ENCODE measurements at regions not wholly inside any gene's neighbourhood (a gene's known extent, or its start where the extent isn't known, plus 50 kb on each side); places are given as distances from the start of the nearest gene placed in this dataset.

DNA sequence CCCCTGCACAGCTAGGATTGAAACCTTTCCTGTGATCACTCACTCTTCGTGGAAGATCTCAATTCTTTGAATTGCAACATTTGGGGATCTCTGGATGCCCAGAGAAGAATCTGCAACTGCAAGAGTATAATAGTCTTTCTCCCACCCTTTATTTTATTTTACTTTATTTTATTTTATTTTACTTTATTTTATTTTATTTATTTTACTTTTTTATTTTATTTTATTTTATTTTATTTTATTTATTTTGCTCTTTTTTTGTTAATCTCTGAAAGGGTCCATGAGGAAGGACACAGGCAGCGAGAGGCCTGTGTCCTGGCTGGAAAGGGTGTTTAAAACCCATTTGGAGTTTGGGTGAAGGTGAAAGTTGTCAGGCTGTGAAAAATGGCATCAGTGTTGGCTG lies 181.4 kb downstream of the TMEM182 start:
- H3K9me3 ChIP-seq (ENCODE audit: control insufficient read depth, low read depth, low read length), result no peaks in the 10 kb centered on the region
- no peak overlapping the region for H2BK20ac ChIP-seq (ENCODE audit: low read depth, low read length, poor library complexity, severe bottlenecking)
- no peaks in the 10 kb centered on the region for H3K4me1 ChIP-seq (ENCODE audit: insufficient read depth, low read length)
- no peak overlapping the region for H3K27ac ChIP-seq (ENCODE audit: insufficient read length, low read depth, low read length)
- H3K56ac ChIP-seq (ENCODE audit: insufficient read length, low read depth, low read length), result no peak overlapping the region
- H3K79me2 ChIP-seq (ENCODE audit: insufficient read depth, low read length), result no peaks in the 10 kb centered on the region
- Mint-ChIP-seq H3K27ac (no peak overlapping the region), H3K4me3 (no peak overlapping the region), H3K36me3 (ENCODE audit: insufficient read depth in 1 of 3, low read depth in 3 of 3) (no peaks in the 10 kb centered on the region), H3K27me3 (ENCODE audit: low read depth) (no peaks in the 10 kb centered on the region; the same call in 1 of the 2 replicates), H3K9me3 (peaks cover 0 to 4% of the 10 kb centered on the region in 2 experiments; a peak in 2 of 5 replicates), H3K4me1 (no peaks in the 10 kb centered on the region)
- H3K27me3 ChIP-seq (ENCODE audit: insufficient read depth, low read length), result no peaks in the 10 kb centered on the region
- no peak overlapping the region for H2BK12ac ChIP-seq (ENCODE audit: insufficient read length, low read depth, low read length)
- H4K20me1 ChIP-seq (ENCODE audit: control insufficient read depth, insufficient read depth, insufficient read length), result no peaks in the 10 kb centered on the region
- no peak overlapping the region for H2AK5ac ChIP-seq (ENCODE audit: insufficient read length, low read length)
- no peak overlapping the region for H2BK5ac ChIP-seq (ENCODE audit: insufficient read length, low read length)
- H3T11ph ChIP-seq (ENCODE audit: low read length), result no peak overlapping the region
- no CpG with 5 or more reads among the region's 2 CpGs for WGBS (ENCODE audit: extremely low coverage, insufficient read length, low lambda C conversion rate)
- TF ChIP-seq, protein P1, sequence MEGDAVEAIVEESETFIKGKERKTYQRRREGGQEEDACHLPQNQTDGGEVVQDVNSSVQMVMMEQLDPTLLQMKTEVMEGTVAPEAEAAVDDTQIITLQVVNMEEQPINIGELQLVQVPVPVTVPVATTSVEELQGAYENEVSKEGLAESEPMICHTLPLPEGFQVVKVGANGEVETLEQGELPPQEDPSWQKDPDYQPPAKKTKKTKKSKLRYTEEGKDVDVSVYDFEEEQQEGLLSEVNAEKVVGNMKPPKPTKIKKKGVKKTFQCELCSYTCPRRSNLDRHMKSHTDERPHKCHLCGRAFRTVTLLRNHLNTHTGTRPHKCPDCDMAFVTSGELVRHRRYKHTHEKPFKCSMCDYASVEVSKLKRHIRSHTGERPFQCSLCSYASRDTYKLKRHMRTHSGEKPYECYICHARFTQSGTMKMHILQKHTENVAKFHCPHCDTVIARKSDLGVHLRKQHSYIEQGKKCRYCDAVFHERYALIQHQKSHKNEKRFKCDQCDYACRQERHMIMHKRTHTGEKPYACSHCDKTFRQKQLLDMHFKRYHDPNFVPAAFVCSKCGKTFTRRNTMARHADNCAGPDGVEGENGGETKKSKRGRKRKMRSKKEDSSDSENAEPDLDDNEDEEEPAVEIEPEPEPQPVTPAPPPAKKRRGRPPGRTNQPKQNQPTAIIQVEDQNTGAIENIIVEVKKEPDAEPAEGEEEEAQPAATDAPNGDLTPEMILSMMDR (conservative IDR thresholded peaks at IDR 0.05), result no peak
- H2BK15ac ChIP-seq (ENCODE audit: low read depth, low read length), result no peak overlapping the region
- no peak overlapping the region for H2AFZ ChIP-seq (ENCODE audit: low read length)
- no peak overlapping the region for H3K23ac ChIP-seq (ENCODE audit: insufficient read length, low read depth, low read length)
- H4K5ac ChIP-seq (ENCODE audit: insufficient read length, low read depth, low read length), result no peak overlapping the region
- no peak overlapping the region for H3K9ac ChIP-seq (ENCODE audit: extremely low read depth, insufficient read length, low read length)
- H3K79me1 ChIP-seq (ENCODE audit: insufficient read depth, low read depth, low read length, poor library complexity, severe bottlenecking), result no peaks in the 10 kb centered on the region
- H4K8ac ChIP-seq (replicated peaks; ENCODE audit: insufficient read length, low read depth, low read length), result no peak overlapping the region
- no peak for DNase-seq
- H2BK120ac ChIP-seq (ENCODE audit: low read depth, low read length, poor library complexity, severe bottlenecking), result no peak overlapping the region
- no peak overlapping the region for H4K91ac ChIP-seq (ENCODE audit: insufficient read length, low read depth, low read length)
- H3K18ac ChIP-seq (ENCODE audit: insufficient read length, low read depth, low read length), result no peak overlapping the region
- no peaks in the 10 kb centered on the region for H3K23me2 ChIP-seq (ENCODE audit: insufficient read length, low read depth, low read length, poor library complexity, severe bottlenecking)
- no peak overlapping the region for H3K4ac ChIP-seq (ENCODE audit: low read depth, low read length)
- no peak overlapping the region for H3K14ac ChIP-seq (ENCODE audit: insufficient read depth, low read length)
- no peak overlapping the region for H3K4me2 ChIP-seq (ENCODE audit: insufficient read depth, insufficient read length, low read length)

Data from H9 (cell line).